DMS79 treated with DMSO at 0.1 percent for 48 hours (cell line): ENCODE measurements at regions not wholly inside any gene's neighbourhood (a gene's known extent, or its start where the extent isn't known, plus 50 kb on each side); places are given as distances from the start of the nearest gene placed in this dataset.
"Not testable (repeated sequence)": the region's sequence is repeated elsewhere in the genome, so short reads cannot be mapped to it uniquely, and the experiment has no call there.

Experiments
- DNase-seq: peaks from one replicate; lab custom pipeline; 2025; lab: John Stamatoyannopoulos, UW

DNA sequence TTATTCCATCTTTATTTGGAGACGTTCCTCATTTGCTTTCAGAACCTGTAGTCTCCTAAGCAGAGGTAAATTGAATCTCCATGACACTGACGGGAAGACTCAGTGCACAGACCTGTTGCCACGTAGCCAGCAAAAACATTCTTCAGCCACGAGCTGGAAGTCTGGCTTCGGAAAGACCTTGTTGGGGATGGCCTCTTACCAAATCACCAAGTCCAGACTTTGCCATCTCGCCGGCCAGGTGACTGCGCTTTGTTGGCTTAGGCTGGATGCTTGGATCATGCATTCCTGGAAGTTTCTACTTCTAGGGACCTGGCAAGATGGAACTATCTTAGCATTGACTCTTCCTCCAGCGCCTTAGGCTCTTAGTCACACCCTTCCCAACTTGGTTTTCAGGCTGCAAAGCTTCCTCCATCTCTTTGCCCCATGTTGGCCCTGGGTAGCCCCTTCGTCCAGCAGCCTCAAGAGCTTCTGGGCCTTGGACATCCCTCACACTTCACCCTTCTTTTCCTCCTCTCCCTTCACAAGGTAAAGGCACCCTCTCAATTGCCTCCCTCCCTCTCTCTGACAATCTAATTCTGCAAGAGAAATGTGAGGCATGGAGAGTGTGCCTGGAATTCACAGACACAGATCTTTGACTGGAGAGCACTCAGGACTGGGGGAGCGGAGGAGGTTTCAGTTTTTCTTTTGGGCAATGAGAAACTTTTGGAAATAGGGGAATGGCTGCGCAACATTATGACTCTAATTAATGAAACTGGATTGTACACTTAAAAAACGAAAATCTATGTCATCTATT, 451.9 kb upstream of the MKI67 start:
- DNase-seq, result no peak

DNA sequence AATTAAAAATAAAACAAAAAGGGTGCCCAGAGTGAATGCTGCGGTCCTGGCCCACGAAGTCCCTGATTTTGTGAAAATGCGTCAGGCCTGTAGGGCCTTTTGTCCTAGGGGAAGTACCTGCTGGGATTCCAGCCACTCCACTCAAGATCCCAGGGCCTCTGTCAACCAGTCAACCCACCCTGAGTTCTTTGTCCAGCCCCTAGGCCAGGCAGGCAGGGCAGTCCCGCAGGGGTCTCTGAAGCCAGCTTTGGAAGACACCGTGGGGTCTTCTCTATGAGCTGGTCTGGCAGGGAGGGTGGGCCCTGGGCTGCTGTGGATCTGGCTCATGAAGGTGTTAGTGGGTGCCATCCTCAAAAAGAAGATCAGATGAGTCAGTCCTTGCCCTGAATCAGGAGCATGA, 452.5 kb upstream of the MKI67 start:
- DNase-seq, result no peak

DNA sequence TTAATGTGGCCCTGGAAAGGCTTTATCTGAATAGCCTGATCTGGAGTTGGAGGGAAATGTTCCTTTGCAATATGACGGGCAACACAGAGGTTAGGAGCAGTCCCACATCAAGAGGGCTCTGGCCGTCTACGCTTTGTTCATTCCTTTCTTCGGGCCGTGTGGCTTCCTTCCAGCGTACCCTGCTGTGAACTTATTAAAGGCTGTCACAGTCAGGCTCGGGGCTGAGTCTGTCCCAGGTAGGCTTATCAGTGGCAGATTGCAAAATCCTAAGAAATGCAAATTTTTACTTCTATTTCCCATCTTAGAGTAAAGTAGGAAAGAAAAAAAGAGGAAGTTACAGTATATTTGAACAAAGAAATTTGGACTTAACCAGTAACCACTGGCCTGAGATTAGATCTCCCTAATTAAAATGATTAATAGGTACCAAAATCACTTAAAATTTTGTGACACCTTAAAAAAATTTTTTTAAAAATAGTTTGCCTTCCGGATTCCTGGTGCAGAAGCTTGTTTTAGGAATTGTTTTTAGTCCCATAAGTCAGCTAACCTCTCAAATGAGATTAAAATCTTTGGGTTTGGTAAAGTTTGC, 453.1 kb upstream of the MKI67 start:
- no peak for DNase-seq

- no peak for DNase-seq
Observed at GRCh38 chr10:128579901-128580300, 453.7 kb upstream of the MKI67 start.

GRCh38 chr10:128583125-128583524, 456.9 kb upstream of the MKI67 start:
- not testable (repeated sequence) for DNase-seq

DNA sequence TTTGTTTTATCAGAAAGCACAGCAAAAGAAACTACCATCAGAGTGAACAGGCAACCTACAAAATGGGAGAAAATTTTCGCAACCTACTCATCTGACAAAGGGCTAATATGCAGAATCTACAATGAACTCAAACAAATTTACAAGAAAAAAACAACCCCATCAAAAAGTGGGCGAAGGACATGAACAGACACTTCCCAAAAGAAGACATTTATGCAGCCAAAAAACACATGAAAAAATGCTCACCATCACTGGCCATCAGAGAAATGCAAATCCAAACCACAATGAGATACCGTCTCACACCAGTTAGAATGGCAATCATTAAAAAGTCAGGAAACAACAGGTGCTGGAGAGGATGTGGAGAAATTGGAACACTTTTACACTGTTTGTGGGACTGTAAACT, 460.4 kb upstream of the MKI67 start:
- DNase-seq, result not testable (repeated sequence)

DNA sequence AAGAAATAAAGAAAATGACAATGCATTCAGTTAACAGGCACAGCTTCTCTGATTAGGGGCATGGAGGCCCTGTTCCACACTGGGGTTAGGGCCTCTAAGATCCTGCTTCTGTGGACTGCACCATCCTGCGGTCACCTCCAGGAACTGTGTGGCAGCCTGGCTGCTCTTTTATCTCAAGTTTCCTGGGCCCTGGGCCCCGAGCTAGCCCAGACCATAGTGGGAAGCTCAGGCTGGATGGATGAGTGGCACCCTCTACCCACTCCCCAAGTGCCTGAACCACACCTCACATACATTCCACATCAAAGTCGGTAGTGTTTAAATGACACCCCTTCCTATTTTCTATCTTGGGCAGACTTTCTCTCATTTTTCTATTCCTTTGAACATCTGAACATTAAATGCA, 461.5 kb upstream of the MKI67 start:
- DNase-seq, result no peak

DNA sequence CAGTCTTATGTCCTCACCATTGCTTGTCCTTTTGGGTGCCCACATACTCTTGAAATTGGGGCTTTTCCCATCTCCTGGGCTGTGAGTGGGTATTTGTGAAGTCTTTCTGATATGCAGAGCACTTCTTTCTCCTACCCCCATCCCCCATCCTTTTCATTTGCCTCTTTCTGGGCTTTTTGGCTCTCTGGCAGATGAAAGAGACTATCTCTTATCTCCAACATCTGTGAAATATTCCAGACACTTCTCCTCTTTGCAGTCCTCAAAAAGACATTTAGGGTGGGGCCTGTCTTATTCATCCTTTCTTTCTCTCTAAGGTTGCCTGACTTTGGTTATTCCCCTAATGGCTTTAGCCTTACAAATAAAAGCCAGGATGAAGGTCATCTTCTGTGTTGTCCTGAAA, 462.2 kb upstream of the MKI67 start:
- no peak for DNase-seq

DNA sequence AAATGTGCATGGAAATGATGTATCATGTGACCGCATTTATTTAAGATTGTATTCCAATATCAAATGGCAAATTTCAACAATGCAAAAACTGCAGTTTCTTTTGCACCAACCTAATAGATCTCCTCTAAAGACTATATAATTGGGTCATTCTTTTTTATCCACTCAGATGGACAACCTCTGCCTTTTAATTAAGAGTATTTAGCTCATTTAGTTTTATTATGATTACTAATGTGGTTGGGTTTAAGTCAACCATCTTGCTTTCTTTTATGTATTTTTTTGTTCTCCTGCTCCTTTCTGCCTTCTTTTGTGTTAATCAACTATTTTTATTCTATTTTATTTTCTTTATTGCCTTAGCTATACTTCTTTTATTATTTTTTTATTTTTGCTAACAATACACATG, 468.5 kb upstream of the MKI67 start:
- DNase-seq, result no peak

- DNase-seq, result no peak
Observed at GRCh38 chr10:128596906-128597305, 470.7 kb upstream of the MKI67 start.

- DNase-seq, result no peak
Observed at GRCh38 chr10:128599030-128599429, 472.8 kb upstream of the MKI67 start.

GRCh38 chr10:128599538-128599937, 473.3 kb upstream of the MKI67 start:
- DNase-seq, result no peak

DNA sequence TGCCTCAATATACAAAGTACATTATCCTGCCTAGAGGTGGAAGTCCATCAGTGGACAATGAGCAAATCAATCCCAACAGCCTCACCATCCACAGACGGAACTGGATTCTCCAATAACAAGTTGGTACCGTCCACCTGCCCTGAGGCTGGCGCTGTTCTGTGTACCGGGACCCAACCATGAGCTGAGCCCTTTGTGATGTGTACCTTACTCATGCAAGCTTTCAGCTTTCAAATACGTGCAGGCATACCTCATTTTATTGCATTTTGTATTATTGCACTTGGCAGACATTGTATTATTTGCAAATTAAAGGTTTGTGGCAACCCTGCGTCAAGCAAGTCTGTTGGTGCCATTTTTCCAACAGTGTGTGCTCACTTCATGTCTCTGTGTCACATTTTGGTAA, 476.0 kb upstream of the MKI67 start:
- no peak for DNase-seq

GRCh38 chr10:128604025-128604424, 477.8 kb upstream of the MKI67 start:
- DNase-seq, result no peak

GRCh38 chr10:128605180-128605579, 479.0 kb upstream of the MKI67 start:
- DNase-seq, result no peak

GRCh38 chr10:128606055-128606454, 479.8 kb upstream of the MKI67 start:
- no peak for DNase-seq

DNA sequence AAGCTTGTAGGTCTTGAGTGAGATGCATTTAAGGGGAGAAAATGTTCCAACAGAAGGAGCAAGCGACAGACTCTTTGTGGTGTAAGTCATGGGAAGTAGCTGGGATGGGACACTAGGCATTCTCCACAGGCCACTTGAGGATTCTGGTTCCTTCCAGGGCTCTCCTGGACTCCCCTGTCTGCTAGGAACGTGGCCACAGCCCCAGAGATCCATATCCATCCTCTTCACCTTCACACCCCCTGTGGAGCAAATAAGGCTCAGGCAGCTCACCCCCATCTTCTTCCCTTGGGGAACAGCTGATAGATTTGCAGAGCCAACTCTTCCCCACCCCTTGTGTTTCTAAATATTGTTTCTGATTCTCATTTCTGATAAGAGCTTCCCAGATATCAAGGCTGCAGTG, 482.6 kb upstream of the MKI67 start:
- DNase-seq, result no peak

DNA sequence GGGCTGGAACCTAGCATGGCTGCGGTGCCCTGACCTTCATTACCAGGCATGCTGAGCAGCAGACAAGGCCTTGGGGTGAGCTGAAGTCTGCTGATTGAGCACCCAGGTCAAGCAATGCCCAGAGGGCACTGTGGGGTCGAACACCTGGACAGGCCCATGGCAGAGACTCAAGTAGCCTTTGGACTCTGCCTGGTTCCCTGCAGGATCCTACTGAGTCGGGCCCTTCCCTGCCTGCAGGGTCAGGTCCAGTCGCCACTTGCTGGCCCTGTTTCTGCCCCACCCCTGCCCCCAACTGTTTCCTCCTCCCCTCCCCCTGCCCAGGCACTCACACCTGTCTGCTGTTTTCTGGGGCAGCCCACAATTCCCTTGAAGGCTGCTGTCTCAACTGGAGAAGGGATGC, 483.2 kb upstream of the MKI67 start:
- DNase-seq, result no peak

- no peak for DNase-seq
Observed at GRCh38 chr10:128610113-128610512, 483.9 kb upstream of the MKI67 start.

DNA sequence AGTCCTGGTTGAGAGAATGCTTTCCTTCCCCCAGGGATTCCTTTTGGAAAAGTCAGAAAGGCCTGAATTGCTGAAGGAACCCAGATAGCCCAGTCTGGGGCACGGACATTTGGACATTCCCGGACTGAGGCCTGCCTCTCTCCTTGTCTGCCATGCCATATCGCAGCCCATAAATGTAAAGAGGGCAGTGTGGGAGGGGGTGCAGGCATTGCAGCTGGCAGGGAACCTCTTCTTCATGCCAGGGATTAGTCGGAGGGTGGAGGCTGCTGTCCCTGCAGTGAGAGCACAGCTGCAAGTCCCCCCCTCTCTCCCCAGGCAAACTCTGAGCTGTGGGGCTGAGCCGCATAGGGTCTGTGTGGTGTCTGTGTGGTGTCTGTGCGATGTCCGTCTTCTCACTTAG, 486.0 kb upstream of the MKI67 start:
- DNase-seq, result no peak

- DNase-seq, result no peak
Observed at GRCh38 chr10:128612631-128613030, 486.4 kb upstream of the MKI67 start.

DNA sequence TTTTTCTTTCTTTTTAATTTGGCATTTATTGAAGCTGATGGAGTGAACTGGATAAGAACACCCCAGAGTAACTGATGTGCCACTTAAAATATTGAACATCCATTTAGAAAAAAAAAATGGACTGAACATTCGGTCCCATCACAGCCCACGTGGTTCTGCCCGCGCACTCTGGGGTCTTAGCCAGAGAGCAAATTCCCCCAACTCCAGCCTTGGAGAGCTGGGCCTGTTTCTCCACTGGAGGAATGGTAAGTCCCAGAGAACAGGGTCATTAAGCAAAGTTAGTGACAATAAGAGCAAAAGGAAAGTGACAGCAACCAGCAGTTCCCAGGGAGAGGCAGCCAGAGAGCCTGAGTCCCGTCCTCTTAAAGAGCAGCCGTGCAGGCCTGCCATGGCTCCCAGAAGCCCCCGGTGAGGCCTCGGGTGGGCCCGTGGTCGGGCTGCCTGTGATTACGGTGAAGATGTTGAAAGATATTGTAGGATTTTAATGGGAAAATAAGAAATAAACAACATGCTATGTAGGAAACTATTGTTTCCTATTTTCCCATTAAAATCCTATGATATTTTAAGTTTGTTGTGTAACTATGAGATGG, 487.9 kb upstream of the MKI67 start:
- no peak for DNase-seq

DNA sequence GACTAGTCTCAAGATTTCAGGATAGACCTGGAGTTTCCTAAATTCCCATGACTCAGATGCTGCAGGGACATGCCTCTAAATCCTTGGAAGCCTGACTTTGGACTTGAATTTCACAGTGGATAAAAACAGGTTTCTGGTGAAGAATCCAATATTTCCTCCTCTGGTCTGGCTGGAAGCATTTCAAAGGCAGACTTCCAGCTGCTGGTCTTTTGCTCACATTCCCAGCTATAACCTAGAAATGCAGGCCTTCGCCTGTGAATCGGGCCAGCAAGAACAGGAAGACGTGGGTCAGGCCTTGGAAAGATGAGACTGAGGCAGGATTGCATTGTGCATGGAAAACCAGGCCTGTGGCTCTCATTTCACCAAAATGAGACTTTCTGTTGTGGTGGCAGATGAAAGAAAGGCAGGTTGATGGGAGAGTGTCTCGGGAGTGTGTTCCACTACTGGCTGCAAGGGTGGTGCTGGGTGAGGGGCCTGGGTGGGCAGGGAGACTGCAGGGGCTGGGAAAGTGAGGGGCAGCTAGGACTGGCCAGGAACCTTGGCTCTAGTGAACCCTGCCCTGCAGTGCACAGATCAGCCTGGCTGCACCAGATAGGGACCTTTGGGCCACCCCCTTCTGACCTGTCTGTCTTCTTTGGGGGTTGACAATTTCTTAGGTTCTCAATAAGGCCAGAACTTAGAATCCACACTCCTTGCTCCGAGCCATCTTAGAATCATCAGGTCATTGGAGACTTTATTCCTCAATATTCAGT, 488.8 kb upstream of the MKI67 start:
- no peak for DNase-seq
